GM18870 (cell line): ENCODE measurements at regions not wholly inside any gene's neighbourhood (a gene's known extent, or its start where the extent isn't known, plus 50 kb on each side); places are given as distances from the start of the nearest gene placed in this dataset.
A peak's percentile ranks its signal among the peaks of the same experiment; 100 is the strongest.

Source experiments
- ATAC-seq: cut with Tn5 transposase; IDR thresholded peaks from one replicate; pipeline ENCODE4 v1.9.1; 2021; ENCODE audit warnings: moderate library complexity; ENCODE audit not compliant: unreplicated experiment

- no peak for ATAC-seq
Observed at GRCh38 chrX:39576041-39576872, 521.5 kb downstream of the BCOR start.

- ATAC-seq = no peak
Observed at GRCh38 chrX:39577206-39577984, 520.4 kb downstream of the BCOR start.

- ATAC-seq = peak; percentile 90
Observed at GRCh38 chrX:39577985-39578869, 519.5 kb downstream of the BCOR start.

GRCh38 chrX:39580043-39580442 lies 517.7 kb downstream of the BCOR start:
- no peak for ATAC-seq

- no peak for ATAC-seq
Observed at GRCh38 chrX:39581411-39581810, 516.3 kb downstream of the BCOR start.

GRCh38 chrX:39582091-39582490 lies 515.7 kb downstream of the BCOR start:
- ATAC-seq = no peak

- ATAC-seq = no peak
Observed at GRCh38 chrX:39582976-39583375, 514.8 kb downstream of the BCOR start.

- ATAC-seq = no peak
Observed at GRCh38 chrX:39585808-39586207, 511.9 kb downstream of the BCOR start.

GRCh38 chrX:39586359-39586758 lies 511.4 kb downstream of the BCOR start:
- ATAC-seq = no peak

GRCh38 chrX:39591099-39591498 lies 506.7 kb downstream of the BCOR start:
- no peak for ATAC-seq

GRCh38 chrX:39592776-39593175 lies 505.0 kb downstream of the BCOR start:
- ATAC-seq = no peak

GRCh38 chrX:39595977-39596376 lies 501.8 kb downstream of the BCOR start:
- ATAC-seq = no peak

GRCh38 chrX:39596437-39596836 lies 501.3 kb downstream of the BCOR start:
- ATAC-seq = no peak

- ATAC-seq = no peak
Observed at GRCh38 chrX:39599339-39599738, 498.4 kb downstream of the BCOR start.

GRCh38 chrX:39600222-39600621 lies 497.5 kb downstream of the BCOR start:
- no peak for ATAC-seq

GRCh38 chrX:39601231-39602177 lies 496.3 kb downstream of the BCOR start:
- no peak for ATAC-seq

GRCh38 chrX:39602195-39602594 lies 495.6 kb downstream of the BCOR start:
- ATAC-seq = no peak

GRCh38 chrX:39603230-39603629 lies 494.5 kb downstream of the BCOR start:
- ATAC-seq = no peak

- ATAC-seq = no peak
Observed at GRCh38 chrX:39605183-39605582, 492.6 kb downstream of the BCOR start.

- ATAC-seq = no peak
Observed at GRCh38 chrX:39605866-39606265, 491.9 kb downstream of the BCOR start.
